ENCODE measurements at regions not wholly inside any gene's neighbourhood (a gene's known extent, or its start where the extent isn't known, plus 50 kb on each side); places are given as distances from the start of the nearest gene placed in this dataset.

DNA sequence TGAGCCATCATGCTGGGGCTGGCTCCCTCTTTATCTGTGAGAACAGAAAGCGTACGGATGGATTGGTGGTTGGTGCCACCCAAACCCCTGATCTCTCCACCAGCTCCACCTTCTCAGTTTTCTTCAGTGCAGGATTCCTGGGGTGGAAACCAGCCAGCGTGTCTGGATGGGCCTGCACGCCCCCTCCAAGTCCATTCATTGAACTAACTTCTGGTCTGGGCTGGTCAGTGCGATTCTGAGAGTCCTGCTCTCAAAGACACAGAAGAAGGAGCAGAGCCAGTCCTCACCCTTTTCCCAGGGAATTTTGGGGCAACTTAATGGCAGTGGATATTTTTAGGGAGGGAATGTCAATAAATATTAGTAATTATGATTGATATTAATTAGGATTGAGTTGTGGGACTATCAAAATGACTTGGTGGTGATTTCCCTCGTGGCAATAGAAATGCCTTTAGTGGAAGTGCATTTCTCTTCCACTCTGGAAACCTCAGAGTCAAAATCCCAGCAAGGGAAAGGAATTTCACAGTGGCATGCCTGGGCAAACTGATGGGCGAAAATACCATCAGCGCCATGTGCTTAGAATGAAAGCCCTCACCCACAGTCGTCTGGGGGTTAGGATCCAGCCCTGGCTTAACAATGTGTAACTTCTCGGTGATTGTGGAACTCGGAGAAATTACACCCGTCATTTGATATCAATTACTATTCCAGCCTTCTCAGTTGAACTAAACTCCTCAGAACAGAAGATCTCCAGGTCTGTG lies 69.3 kb upstream of the EEPD1 start:
- 100% methylated on average over 1 of the region's 12 CpGs for whole genome bisulfite sequencing (ENCODE audit: extremely low coverage, insufficient coverage, low lambda C conversion rate)
- Histone ChIP-seq H3K23ac (ENCODE audit: low read length) (no peak overlapping the region), H3K4me1 (ENCODE audit: control insufficient read depth, low read depth, low read length) (no peaks in the 10 kb centered on the region), H3K4me2 (ENCODE audit: low read length) (no peak overlapping the region), H4K8ac (ENCODE audit: low read depth, low read length) (no peak overlapping the region), H3K4me3 (ENCODE audit: low read length) (no peak overlapping the region), H3K27ac (ENCODE audit: low read depth, low read length) (no peak overlapping the region), H2BK15ac (replicated peaks; ENCODE audit: low read depth) (no peak overlapping the region), H2BK5ac (ENCODE audit: low read length) (no peak overlapping the region), H4K5ac (ENCODE audit: low read length) (no peak overlapping the region), H3K79me1 (ENCODE audit: low read length) (no peaks in the 10 kb centered on the region), H2AK5ac (ENCODE audit: low read length) (no peak overlapping the region), H3K56ac (ENCODE audit: low read length) (no peak overlapping the region), H3K18ac (ENCODE audit: low read length) (no peak overlapping the region), H3K36me3 (ENCODE audit: control insufficient read depth, insufficient read depth, low read length) (no peaks in the 10 kb centered on the region), H3K9ac (ENCODE audit: low read length) (no peak overlapping the region), H3K79me2 (ENCODE audit: control insufficient read depth, insufficient read depth, low read length) (no peaks in the 10 kb centered on the region), H3K27me3 (ENCODE audit: insufficient read depth, low read length, poor library complexity) (no peaks in the 10 kb centered on the region), H2BK120ac (ENCODE audit: low read depth, low read length) (no peak overlapping the region), H3K4ac (ENCODE audit: low read depth, low read length) (peak overlapping the region; percentile 58)
- DNase-seq = no peak

DNA sequence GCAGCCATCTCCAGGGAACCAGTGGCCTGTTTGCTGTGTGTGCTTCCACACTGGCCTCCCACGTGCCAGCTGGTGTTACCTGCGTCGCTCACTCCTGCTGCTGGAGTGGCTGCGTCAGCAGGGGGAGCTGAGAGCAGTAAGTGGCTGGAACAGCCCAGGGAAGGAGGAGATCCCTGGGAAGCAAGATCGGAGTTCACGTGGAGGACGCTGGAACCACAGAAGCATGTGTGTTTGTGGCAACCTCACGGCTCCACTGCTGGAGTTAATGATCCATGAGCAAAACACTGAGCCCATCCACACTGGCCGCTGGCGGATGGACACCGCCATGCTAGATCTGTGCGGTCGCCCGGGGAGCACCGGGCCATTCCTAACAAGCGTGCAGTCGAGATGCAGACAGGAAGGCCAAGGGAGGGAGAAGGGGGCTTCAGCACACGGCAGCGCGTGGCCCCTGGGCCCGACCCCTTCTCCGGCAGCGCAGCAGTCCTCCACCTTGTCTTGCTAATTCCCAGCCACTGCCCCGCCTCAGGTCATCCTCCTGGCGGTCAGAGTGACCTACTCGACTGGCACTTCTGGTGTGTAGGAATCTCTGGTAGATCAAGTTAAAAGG lies 68.5 kb upstream of the EEPD1 start:
- H3K36me3 ChIP-seq (ENCODE audit: control insufficient read depth, insufficient read depth, low read length) = no peaks in the 10 kb centered on the region
- no peaks in the 10 kb centered on the region for H3K4me1 ChIP-seq (ENCODE audit: control insufficient read depth, low read depth, low read length)
- no peak overlapping the region for H4K5ac ChIP-seq (ENCODE audit: low read length)
- no CpG with 5 or more reads among the region's 26 CpGs for WGBS (ENCODE audit: extremely low coverage, insufficient coverage, low lambda C conversion rate)
- no peak overlapping the region for H3K4me2 ChIP-seq (ENCODE audit: low read length)
- no peak overlapping the region for H3K9ac ChIP-seq (ENCODE audit: low read length)
- no peak overlapping the region for H2AK5ac ChIP-seq (ENCODE audit: low read length)
- H3K56ac ChIP-seq (ENCODE audit: low read length) = peak overlapping the region; percentile 73
- H3K79me2 ChIP-seq (ENCODE audit: control insufficient read depth, insufficient read depth, low read length) = no peaks in the 10 kb centered on the region
- no peak overlapping the region for H2BK120ac ChIP-seq (ENCODE audit: low read depth, low read length)
- DNase-seq = peak; percentile 87
- no peak overlapping the region for H3K4ac ChIP-seq (ENCODE audit: low read depth, low read length)
- H3K18ac ChIP-seq (ENCODE audit: low read length) = no peak overlapping the region
- H3K4me3 ChIP-seq (ENCODE audit: low read length) = no peak overlapping the region
- H4K8ac ChIP-seq (ENCODE audit: low read depth, low read length) = no peak overlapping the region
- no peak overlapping the region for H2BK5ac ChIP-seq (ENCODE audit: low read length)
- no peak overlapping the region for H2BK15ac ChIP-seq (replicated peaks; ENCODE audit: low read depth)
- no peak overlapping the region for H3K27ac ChIP-seq (ENCODE audit: low read depth, low read length)
- H3K79me1 ChIP-seq (ENCODE audit: low read length) = no peaks in the 10 kb centered on the region
- H3K27me3 ChIP-seq (ENCODE audit: insufficient read depth, low read length, poor library complexity) = no peaks in the 10 kb centered on the region
- H3K23ac ChIP-seq (ENCODE audit: low read length) = no peak overlapping the region

- no peak overlapping the region for H3K23ac ChIP-seq (ENCODE audit: low read length)
- H3K79me2 ChIP-seq (ENCODE audit: control insufficient read depth, insufficient read depth, low read length) = no peaks in the 10 kb centered on the region
These were observed 68.0 kb upstream of the EEPD1 start for GRCh38 chr7:36085096-36085495.

DNA sequence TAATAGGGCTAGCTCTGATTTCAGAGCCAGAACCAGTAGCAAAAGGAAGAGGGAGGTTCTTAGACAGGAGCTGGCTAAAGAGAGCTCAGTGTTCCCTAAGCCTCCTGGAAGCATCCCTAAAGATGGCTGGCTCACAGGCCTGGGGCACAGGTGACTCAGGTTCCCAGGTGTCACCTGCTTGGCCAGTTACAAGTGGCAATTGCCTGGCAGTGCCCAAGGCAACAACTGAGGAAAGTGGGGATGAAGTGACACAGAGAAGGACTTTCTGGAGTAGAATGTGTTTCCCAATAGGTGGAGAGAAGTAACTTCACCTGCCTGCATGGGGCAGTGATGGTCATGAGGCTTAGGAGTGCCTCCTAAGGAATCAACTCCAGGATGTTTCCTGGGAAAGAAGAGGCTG lies 66.5 kb upstream of the EEPD1 start:
- no peak overlapping the region for H3K27ac ChIP-seq (ENCODE audit: low read depth, low read length)
- no peak overlapping the region for H2BK120ac ChIP-seq (ENCODE audit: low read depth, low read length)
- H3K79me1 ChIP-seq (ENCODE audit: low read length) = no peaks in the 10 kb centered on the region
- no peak overlapping the region for H3K56ac ChIP-seq (ENCODE audit: low read length)
- no peak overlapping the region for H3K18ac ChIP-seq (ENCODE audit: low read length)
- no peak overlapping the region for H2BK5ac ChIP-seq (ENCODE audit: low read length)
- no peak overlapping the region for H3K9ac ChIP-seq (ENCODE audit: low read length)
- H4K8ac ChIP-seq (ENCODE audit: low read depth, low read length) = no peak overlapping the region
- no peak overlapping the region for H3K4ac ChIP-seq (ENCODE audit: low read depth, low read length)
- H3K79me2 ChIP-seq (ENCODE audit: control insufficient read depth, insufficient read depth, low read length) = no peaks in the 10 kb centered on the region
- no peaks in the 10 kb centered on the region for H3K36me3 ChIP-seq (ENCODE audit: control insufficient read depth, insufficient read depth, low read length)
- no peak overlapping the region for H4K5ac ChIP-seq (ENCODE audit: low read length)
- H3K4me2 ChIP-seq (ENCODE audit: low read length) = no peak overlapping the region
- DNase-seq = no peak
- H2BK15ac ChIP-seq (replicated peaks; ENCODE audit: low read depth) = no peak overlapping the region
- H3K4me1 ChIP-seq (ENCODE audit: control insufficient read depth, low read depth, low read length) = no peaks in the 10 kb centered on the region
- no peak overlapping the region for H3K23ac ChIP-seq (ENCODE audit: low read length)
- H3K4me3 ChIP-seq (ENCODE audit: low read length) = no peak overlapping the region
- H2AK5ac ChIP-seq (ENCODE audit: low read length) = no peak overlapping the region
- no peaks in the 10 kb centered on the region for H3K27me3 ChIP-seq (ENCODE audit: insufficient read depth, low read length, poor library complexity)

More at GRCh38 chr7:36085096-36085495, 68.0 kb upstream of the EEPD1 start:
- DNase-seq = no peak
- H3K4me2 ChIP-seq (ENCODE audit: low read length) = no peak overlapping the region
- no peaks in the 10 kb centered on the region for H3K4me1 ChIP-seq (ENCODE audit: control insufficient read depth, low read depth, low read length)
- H3K27ac ChIP-seq (ENCODE audit: low read depth, low read length) = no peak overlapping the region
- no peak overlapping the region for H2BK120ac ChIP-seq (ENCODE audit: low read depth, low read length)
- no peak overlapping the region for H3K9ac ChIP-seq (ENCODE audit: low read length)
- H4K5ac ChIP-seq (ENCODE audit: low read length) = no peak overlapping the region
- H2AK5ac ChIP-seq (ENCODE audit: low read length) = no peak overlapping the region
- no peak overlapping the region for H2BK5ac ChIP-seq (ENCODE audit: low read length)
- H3K27me3 ChIP-seq (ENCODE audit: insufficient read depth, low read length, poor library complexity) = no peaks in the 10 kb centered on the region
- no peak overlapping the region for H3K56ac ChIP-seq (ENCODE audit: low read length)
- H3K4me3 ChIP-seq (ENCODE audit: low read length) = no peak overlapping the region
- H4K8ac ChIP-seq (ENCODE audit: low read depth, low read length) = no peak overlapping the region
- H3K79me1 ChIP-seq (ENCODE audit: low read length) = no peaks in the 10 kb centered on the region
- WGBS (ENCODE audit: extremely low coverage, insufficient coverage, low lambda C conversion rate) = no CpG with 5 or more reads among the region's 16 CpGs
- H3K4ac ChIP-seq (ENCODE audit: low read depth, low read length) = no peak overlapping the region
- H3K36me3 ChIP-seq (ENCODE audit: control insufficient read depth, insufficient read depth, low read length) = no peaks in the 10 kb centered on the region
- no peak overlapping the region for H2BK15ac ChIP-seq (replicated peaks; ENCODE audit: low read depth)
- H3K18ac ChIP-seq (ENCODE audit: low read length) = no peak overlapping the region

GRCh38 chr7:36088553-36088952 lies 64.5 kb upstream of the EEPD1 start:
- Histone ChIP-seq H3K4ac (ENCODE audit: low read depth, low read length) (no peak overlapping the region), H2BK120ac (ENCODE audit: low read depth, low read length) (no peak overlapping the region), H3K18ac (ENCODE audit: low read length) (no peak overlapping the region), H3K27me3 (ENCODE audit: insufficient read depth, low read length, poor library complexity) (no peaks in the 10 kb centered on the region), H3K9ac (ENCODE audit: low read length) (no peak overlapping the region), H3K4me3 (ENCODE audit: low read length) (no peak overlapping the region), H2AK5ac (ENCODE audit: low read length) (no peak overlapping the region), H2BK5ac (ENCODE audit: low read length) (no peak overlapping the region), H3K79me1 (ENCODE audit: low read length) (no peaks in the 10 kb centered on the region), H3K4me2 (ENCODE audit: low read length) (no peak overlapping the region), H3K56ac (ENCODE audit: low read length) (no peak overlapping the region), H3K23ac (ENCODE audit: low read length) (no peak overlapping the region), H2BK15ac (replicated peaks; ENCODE audit: low read depth) (no peak overlapping the region), H3K79me2 (ENCODE audit: control insufficient read depth, insufficient read depth, low read length) (no peaks in the 10 kb centered on the region), H3K4me1 (ENCODE audit: control insufficient read depth, low read depth, low read length) (no peaks in the 10 kb centered on the region), H4K5ac (ENCODE audit: low read length) (no peak overlapping the region), H4K8ac (ENCODE audit: low read depth, low read length) (no peak overlapping the region), H3K27ac (ENCODE audit: low read depth, low read length) (no peak overlapping the region), H3K36me3 (ENCODE audit: control insufficient read depth, insufficient read depth, low read length) (no peaks in the 10 kb centered on the region)
- no CpG with 5 or more reads among the region's 2 CpGs for WGBS (ENCODE audit: extremely low coverage, insufficient coverage, low lambda C conversion rate)
- no peak for DNase-seq

GRCh38 chr7:36088966-36089365 lies 64.1 kb upstream of the EEPD1 start:
- WGBS (ENCODE audit: extremely low coverage, insufficient coverage, low lambda C conversion rate) = no CpG with 5 or more reads among the region's 3 CpGs
- Histone ChIP-seq H3K27ac (ENCODE audit: low read depth, low read length) (no peak overlapping the region), H2BK120ac (ENCODE audit: low read depth, low read length) (no peak overlapping the region)

More at GRCh38 chr7:36088966-36089365, 64.1 kb upstream of the EEPD1 start:
- no peak overlapping the region for H3K9ac ChIP-seq (ENCODE audit: low read length)
- no peak overlapping the region for H3K4me3 ChIP-seq (ENCODE audit: low read length)
- no peak overlapping the region for H4K5ac ChIP-seq (ENCODE audit: low read length)
- no peaks in the 10 kb centered on the region for H3K79me2 ChIP-seq (ENCODE audit: control insufficient read depth, insufficient read depth, low read length)
- no peak overlapping the region for H2BK5ac ChIP-seq (ENCODE audit: low read length)
- H3K79me1 ChIP-seq (ENCODE audit: low read length) = no peaks in the 10 kb centered on the region
- H3K4me1 ChIP-seq (ENCODE audit: control insufficient read depth, low read depth, low read length) = no peaks in the 10 kb centered on the region
- no peak overlapping the region for H3K18ac ChIP-seq (ENCODE audit: low read length)
- no peak overlapping the region for H4K8ac ChIP-seq (ENCODE audit: low read depth, low read length)
- no peak overlapping the region for H2AK5ac ChIP-seq (ENCODE audit: low read length)
- no peak overlapping the region for H2BK15ac ChIP-seq (replicated peaks; ENCODE audit: low read depth)
- H3K23ac ChIP-seq (ENCODE audit: low read length) = no peak overlapping the region
- no peak overlapping the region for H3K4ac ChIP-seq (ENCODE audit: low read depth, low read length)
- no peak overlapping the region for H3K56ac ChIP-seq (ENCODE audit: low read length)
- DNase-seq = no peak
- no peaks in the 10 kb centered on the region for H3K27me3 ChIP-seq (ENCODE audit: insufficient read depth, low read length, poor library complexity)
- no peak overlapping the region for H3K4me2 ChIP-seq (ENCODE audit: low read length)
- H3K36me3 ChIP-seq (ENCODE audit: control insufficient read depth, insufficient read depth, low read length) = no peaks in the 10 kb centered on the region
